ENCODE measurements at regions not wholly inside any gene's neighbourhood (a gene's known extent, or its start where the extent isn't known, plus 50 kb on each side); places are given as distances from the start of the nearest gene placed in this dataset.

GRCh38 chr6:156648616-156649015 lies 128.6 kb upstream of the ARID1B start:
- DNase-seq (no peak), ATAC-seq (no peak)
- no peaks in the 10 kb centered on the region for H3K4me1 ChIP-seq
- no peaks in the 10 kb centered on the region for H3K9me3 ChIP-seq
- TF ChIP-seq CTCF (IDR thresholded peaks at IDR 0.05) (no peak), POLR2A (IDR thresholded peaks at IDR 0.05) (no peak)
- H3K27me3 ChIP-seq: no peaks in the 10 kb centered on the region
- H3K4me3 ChIP-seq: no peak overlapping the region
- 88 to 92% methylated on average over 6 of the region's 6 CpGs for WGBS, 2 donors
- H3K36me3 ChIP-seq (replicated peaks in 1 of 2; ENCODE audit: insufficient read depth in 1 of 2, low read depth in 2 of 2): no peaks in the 10 kb centered on the region
- intact Hi-C loops (cut with DNase I): no loop called here
- no peak overlapping the region for H3K27ac ChIP-seq

GRCh38 chr6:156647991-156648390 lies 129.2 kb upstream of the ARID1B start:
- H3K27me3 ChIP-seq: no peaks in the 10 kb centered on the region
- no peaks in the 10 kb centered on the region for H3K9me3 ChIP-seq
- ATAC-seq (no peak), DNase-seq (no peak)
- intact Hi-C loops (cut with DNase I): no loop called here
- no peaks in the 10 kb centered on the region for H3K36me3 ChIP-seq (replicated peaks in 1 of 2; ENCODE audit: insufficient read depth in 1 of 2, low read depth in 2 of 2)
- H3K4me3 ChIP-seq: no peak overlapping the region
- H3K4me1 ChIP-seq: no peaks in the 10 kb centered on the region
- WGBS, 2 donors: 43 to 68% methylated on average over 7 of the region's 7 CpGs
- no peak for TF ChIP-seq CTCF (IDR thresholded peaks at IDR 0.05)
- no peak for TF ChIP-seq POLR2A (IDR thresholded peaks at IDR 0.05)
- no peak overlapping the region for H3K27ac ChIP-seq

- 28 to 37% methylated on average over 9 of the region's 9 CpGs for WGBS, 2 donors
- DNase-seq: no peak
- no peaks in the 10 kb centered on the region for H3K36me3 ChIP-seq (replicated peaks in 1 of 2; ENCODE audit: insufficient read depth in 1 of 2, low read depth in 2 of 2)
Observed at GRCh38 chr6:156647140-156647784, 129.9 kb upstream of the ARID1B start.

GRCh38 chr6:156646496-156646895 lies 130.7 kb upstream of the ARID1B start:
- intact Hi-C loops (cut with DNase I): no loop called here
- DNase-seq (no peak), ATAC-seq (no peak)
- no peak overlapping the region for H3K4me3 ChIP-seq
- no peaks in the 10 kb centered on the region for H3K27me3 ChIP-seq
- no peaks in the 10 kb centered on the region for H3K36me3 ChIP-seq (replicated peaks in 1 of 2; ENCODE audit: insufficient read depth in 1 of 2, low read depth in 2 of 2)
- H3K27ac ChIP-seq: no peak overlapping the region
- TF ChIP-seq CTCF (IDR thresholded peaks at IDR 0.05) (no peak), POLR2A (IDR thresholded peaks at IDR 0.05) (no peak)
- no peaks in the 10 kb centered on the region for H3K9me3 ChIP-seq
- no peaks in the 10 kb centered on the region for H3K4me1 ChIP-seq
- 77 to 79% methylated on average over 6 of the region's 6 CpGs for WGBS, 2 donors

More at GRCh38 chr6:156647140-156647784, 129.9 kb upstream of the ARID1B start:
- Histone ChIP-seq H3K27ac (no peak overlapping the region), H3K27me3 (no peaks in the 10 kb centered on the region), H3K4me1 (no peaks in the 10 kb centered on the region), H3K9me3 (no peaks in the 10 kb centered on the region), H3K4me3 (no peak overlapping the region)
- ATAC-seq: no peak
- intact Hi-C loops (cut with DNase I): no loop called here
- TF ChIP-seq POLR2A (IDR thresholded peaks at IDR 0.05) (no peak), CTCF (IDR thresholded peaks at IDR 0.05) (no peak)

- DNase-seq (no peak), ATAC-seq (no peak)
- TF ChIP-seq POLR2A (IDR thresholded peaks at IDR 0.05): no peak
- TF ChIP-seq CTCF (IDR thresholded peaks at IDR 0.05): no peak
- H3K9me3 ChIP-seq: no peaks in the 10 kb centered on the region
- H3K27ac ChIP-seq: no peak overlapping the region
- intact Hi-C loops (cut with DNase I): no loop called here
- no peak overlapping the region for H3K4me3 ChIP-seq
- H3K4me1 ChIP-seq: no peaks in the 10 kb centered on the region
- no peaks in the 10 kb centered on the region for H3K36me3 ChIP-seq (replicated peaks in 1 of 2; ENCODE audit: insufficient read depth in 1 of 2, low read depth in 2 of 2)
- no peaks in the 10 kb centered on the region for H3K27me3 ChIP-seq
- 77 to 79% methylated on average over 5 of the region's 5 CpGs for WGBS, 2 donors
Observed at GRCh38 chr6:156645097-156645496, 132.1 kb upstream of the ARID1B start.

Data from body of pancreas (tissue), 4 donors.